HG03108 (cell line): ENCODE measurements at regions not wholly inside any gene's neighbourhood (a gene's known extent, or its start where the extent isn't known, plus 50 kb on each side); places are given as distances from the start of the nearest gene placed in this dataset.

Source experiments
- ATAC-seq: cut with Tn5 transposase; IDR thresholded peaks from one replicate; pipeline ENCODE4 v1.9.1; 2021; ENCODE audit warnings: moderate library complexity; ENCODE audit not compliant: unreplicated experiment

DNA sequence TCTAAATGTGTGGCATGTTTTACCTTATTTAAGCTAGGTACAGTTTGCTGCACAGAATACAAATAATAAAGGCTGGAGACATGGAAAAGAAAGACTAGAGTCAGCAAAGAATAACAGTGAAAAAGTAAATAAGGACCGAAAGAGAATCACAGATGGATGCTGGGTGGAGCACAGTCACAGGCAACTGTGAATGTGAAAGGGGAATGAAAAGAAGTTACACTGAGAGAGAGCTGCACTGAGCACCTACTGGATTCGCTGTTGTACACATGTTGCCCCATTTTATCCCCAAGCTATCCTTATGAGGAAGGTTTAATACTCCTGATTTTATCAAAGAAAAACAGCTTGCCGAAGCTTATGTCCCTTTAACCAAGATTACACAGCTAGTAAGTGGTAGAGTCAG is 165.4 kb upstream of the RGMB start:
- no peak for ATAC-seq

DNA sequence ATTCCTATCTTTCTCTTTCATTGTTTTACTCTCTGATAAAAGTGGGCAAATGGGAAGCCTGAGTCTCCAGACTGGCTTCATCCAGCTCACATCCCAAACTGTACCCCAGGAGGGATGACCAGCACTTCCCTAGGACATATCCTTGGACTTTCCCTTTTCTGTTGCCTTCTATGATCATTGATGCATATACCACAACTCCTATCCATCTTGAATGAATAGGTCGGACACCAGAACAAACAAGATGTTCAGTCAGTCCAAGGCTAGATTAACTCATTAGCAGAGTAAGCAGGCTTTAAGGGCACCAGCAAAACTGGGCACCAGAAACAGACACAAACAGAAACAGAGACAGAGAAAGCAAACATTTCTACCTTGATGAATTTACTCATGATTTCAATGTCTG is 159.1 kb upstream of the RGMB start:
- no peak for ATAC-seq

DNA sequence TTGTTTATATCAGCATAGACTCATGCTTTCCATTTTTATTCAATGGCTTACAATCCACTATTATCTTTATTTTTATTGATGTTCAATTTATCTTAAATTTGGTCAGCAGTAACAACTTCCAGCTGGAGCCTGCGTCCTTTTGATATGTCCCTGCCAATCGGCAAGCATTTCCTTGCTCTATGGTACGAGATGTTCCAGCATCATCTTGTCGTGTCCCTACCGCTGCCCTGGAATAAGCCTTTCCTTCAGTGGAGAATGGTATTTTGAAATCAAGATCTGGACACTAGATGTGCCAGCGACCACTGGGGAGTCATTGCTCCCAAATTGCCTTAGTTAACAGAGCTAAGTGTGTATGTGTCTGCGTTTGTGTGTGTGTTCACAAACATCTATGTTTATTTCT is 151.6 kb upstream of the RGMB start:
- no peak for ATAC-seq

DNA sequence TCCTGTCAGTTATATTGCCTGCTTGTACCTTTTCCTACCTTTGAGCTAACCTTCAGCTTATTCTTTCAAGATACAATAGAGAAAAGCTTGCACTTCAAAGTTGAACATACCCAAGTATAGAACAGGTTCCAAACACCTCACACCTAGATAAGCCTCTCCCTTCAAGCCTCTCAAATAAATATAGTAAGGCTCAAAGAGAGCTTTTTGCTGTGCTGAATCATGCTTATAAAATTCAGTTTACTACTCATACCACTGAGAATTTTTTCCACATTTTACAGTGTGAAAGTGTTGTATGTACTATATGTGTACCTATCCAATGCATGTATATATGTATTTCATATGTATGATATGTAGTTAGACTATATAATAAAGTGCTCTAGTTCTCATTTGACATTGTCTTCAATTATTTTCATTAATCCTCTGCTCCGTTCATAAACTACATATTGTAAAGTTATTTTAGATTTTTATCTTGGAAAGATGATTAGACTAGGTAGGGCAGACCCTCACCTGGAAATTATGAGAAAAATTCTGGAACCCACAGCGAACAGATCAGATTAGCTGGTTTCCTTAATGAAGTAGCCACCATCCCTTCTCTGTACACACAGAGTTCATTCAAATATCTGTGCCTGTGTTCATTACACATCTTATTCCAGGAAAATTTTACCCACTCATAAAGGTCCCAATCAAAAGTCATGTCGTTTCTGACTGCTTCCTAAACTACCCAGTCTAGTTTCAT is 149.2 kb upstream of the RGMB start:
- no peak for ATAC-seq

DNA sequence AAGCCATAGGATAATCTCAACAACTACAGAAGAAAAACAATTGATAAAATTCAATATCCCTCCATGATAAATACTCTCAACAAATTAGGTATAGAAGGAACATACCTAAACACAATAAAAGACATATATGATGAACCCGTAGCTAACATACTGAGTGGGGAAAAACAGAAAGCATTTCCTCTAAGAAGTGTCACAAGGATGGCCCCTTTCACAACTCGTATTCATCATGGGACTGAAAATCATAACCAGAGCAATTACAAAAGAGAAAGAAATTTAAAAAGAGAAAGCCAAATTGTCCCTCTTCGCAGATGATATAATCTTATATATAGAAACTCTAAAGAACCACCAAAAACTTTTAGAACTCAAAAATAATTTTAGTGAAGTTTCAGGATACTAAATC is 146.3 kb upstream of the RGMB start:
- ATAC-seq: no peak

DNA sequence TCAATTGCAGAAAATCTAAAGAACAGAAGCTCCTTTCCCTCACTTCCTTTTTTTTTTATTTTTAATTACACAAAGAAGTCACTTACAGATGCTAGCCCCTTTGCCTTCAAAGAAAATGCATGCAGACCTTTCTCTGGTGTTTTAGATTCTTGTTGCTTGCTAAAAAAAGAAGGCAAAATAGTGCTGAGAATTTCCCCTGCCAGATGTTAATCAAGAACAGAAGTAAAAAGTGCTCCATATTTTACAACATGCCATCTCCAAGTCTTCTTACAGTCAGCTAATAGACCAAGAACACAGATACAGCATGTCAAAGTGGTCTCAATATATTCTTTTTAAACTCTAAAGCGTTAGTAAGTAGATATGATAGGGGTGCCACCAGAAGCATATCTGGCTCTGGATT is 142.8 kb upstream of the RGMB start:
- ATAC-seq: no peak

DNA sequence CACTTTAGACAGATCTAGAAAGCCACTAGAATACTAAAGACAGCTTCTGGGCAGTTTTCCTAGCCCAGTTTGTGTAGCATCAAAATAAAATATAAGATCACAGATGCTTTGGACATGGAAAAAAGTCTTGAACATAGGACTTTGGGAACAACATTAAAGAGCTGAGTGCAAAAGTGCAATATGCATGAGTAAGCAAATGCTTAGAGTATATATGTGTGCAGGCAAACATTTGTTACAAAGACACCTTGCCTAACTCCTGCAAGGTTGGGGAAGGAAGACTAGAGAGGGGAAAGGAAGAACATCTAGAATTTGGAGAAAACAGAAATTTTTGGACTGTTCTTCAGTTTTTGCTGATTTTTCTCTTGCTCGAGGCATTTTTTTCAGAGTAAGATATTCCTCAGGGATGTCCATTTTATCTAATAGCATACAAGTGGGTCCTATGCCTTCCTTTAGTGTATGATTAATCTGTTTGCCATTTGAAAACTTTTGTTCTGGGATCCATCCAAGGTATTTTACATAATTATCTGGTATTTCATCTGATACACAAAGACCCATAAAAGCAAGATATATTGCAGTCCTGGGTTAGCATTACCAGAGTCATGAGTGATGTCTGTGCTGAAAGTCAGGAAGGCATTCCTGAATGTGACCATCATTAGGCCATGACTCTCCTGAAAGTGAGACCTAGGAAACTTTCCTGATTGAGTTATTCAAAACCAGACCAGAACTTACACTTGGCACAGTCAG is 142.0 kb upstream of the RGMB start:
- ATAC-seq: no peak

DNA sequence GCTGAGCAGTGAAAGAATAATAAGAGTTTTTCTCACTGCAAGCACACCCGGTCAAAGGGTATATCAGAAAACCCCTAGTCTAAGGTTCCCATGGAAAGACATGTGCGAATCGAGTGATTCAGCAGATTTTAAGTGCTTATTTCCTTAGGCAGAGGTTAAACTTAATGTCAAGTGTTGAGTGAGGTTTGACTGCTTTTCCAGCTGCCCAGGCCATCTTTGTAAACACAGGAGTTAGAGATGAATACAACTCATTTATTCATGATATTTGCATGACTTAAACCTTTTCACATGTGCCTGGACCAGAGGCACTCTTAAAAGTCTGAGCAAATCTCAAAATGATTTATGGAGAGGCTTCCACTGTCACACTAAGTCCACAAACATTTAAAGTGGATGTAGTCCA is 137.8 kb upstream of the RGMB start:
- no peak for ATAC-seq

DNA sequence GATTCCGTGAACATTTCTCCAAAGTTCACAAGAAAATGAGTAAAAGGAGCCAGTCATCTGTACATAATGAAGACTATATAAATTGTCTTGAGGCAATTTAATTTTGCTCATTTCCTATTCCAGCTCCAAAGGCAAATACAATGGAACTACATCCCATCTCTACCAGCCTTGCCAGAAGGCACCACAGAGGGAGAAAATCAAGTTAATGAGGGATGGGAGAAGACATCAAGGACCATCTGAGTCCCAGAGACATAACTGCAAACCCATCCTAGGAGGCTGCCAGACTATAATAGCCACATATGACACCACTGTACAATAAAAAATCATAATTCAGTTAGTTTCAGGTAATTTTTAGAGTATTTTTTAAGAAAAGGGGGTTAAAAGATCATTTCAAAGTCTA is 136.3 kb upstream of the RGMB start:
- ATAC-seq: no peak

DNA sequence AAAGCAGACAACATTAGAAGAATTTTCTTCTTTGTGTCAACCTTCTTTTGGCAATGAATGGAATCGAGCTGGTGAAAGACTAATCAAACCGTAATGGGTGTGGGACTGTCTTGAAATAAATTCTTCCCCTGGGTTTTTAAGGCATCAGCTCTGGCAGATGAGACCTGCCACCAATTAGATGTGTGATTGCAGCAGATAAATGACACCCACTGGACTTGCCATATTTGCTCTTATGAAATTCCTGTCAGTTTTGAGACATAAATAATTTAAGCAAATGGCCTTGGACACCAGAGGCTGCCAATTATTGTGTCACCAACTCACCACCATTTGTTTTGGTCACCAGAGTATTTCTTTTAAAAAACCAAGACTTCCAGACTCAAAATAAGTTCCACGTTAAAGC is 135.9 kb upstream of the RGMB start:
- ATAC-seq: no peak

DNA sequence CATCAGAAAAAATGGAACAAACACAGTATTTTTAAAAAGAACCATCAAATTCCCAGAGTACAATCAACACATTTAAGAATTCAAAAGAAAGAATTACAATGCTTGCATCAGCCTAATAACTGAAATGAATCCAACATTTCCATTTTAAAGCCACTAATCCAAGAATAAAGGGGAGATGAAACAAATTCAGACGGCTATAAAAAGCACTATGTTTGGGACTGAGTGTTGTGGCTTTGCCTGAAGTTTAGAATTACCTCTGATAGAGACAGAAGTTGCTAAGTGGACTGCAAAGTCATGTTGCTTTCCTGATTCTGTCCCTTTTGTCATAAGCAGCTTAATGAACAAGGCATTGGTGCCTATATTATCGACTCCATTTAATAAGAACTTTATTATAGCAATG is 135.4 kb upstream of the RGMB start:
- ATAC-seq: no peak

DNA sequence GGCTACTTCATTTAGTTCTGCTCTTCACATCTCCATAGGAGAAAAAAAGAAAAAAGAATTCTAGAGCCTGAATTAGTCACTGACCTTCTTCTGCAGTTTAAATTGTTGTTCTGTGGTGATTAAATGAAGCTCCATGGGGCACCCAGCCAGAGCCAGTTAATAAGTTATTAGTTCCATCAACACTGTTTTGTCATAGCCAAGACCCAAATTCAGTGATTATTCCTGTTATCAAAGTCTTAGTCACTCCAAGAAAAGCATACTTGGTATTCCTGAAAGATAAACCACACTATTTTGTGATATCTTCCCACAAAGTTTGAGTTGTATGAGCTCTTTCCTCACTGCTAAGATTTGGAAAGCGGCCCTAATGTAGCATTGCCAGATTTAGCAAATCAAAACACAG is 134.8 kb upstream of the RGMB start:
- no peak for ATAC-seq

DNA sequence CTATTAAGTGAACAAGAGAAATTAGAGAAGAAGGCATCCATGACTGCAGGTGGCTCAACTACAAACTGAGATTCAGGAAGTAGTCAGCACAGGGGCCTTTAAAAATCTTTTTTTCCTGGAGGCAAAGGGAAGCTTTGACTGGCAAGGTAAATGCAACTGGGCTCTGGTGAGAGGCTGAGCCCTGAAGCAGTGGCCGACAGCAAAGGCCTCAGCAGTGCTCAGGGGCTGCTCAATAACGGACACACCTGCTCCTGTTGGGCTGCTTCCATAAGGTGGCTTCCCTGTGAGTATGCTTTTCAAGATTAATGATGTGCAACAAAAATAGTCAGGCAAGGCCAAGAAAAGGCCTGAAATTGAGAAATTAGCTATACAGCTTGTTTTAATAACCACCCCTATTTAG is 134.2 kb upstream of the RGMB start:
- ATAC-seq: no peak

DNA sequence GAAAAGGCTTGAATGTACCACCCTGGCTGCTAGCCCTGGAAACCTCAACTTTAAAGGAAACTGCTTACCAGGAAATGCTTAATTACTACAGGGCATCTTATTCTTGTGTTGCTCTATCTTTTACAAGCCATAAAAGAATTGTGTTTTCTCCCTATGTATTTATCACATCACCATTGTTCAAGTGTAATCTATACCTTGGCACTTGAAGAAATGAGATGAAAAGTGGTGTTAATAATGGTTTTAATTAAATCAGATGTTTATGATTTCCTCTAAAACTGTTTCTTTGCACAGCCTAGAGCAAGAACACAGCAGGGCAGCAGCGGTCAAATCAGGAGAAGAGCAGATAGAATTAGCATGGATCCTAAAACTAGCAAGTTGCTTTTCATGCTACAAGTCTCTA is 131.8 kb upstream of the RGMB start:
- ATAC-seq: no peak

DNA sequence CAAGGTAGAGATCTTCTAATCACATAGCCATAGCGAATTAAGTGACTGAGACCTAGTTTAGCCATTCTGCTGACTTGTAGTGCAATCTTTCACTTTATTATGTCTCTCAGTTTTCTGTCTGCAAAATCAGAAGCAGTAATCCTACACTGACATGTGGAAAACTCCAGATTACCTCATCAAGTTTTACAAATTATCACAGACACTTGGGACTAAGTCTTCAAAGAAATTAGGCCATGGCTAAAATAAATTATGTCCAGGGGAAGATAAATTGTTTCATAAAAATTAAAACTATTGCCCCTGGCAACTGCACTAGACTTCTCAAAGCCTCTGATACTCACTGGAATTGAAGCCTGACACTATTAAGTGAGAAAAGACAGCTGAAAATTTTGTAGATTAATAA is 129.9 kb upstream of the RGMB start:
- no peak for ATAC-seq

DNA sequence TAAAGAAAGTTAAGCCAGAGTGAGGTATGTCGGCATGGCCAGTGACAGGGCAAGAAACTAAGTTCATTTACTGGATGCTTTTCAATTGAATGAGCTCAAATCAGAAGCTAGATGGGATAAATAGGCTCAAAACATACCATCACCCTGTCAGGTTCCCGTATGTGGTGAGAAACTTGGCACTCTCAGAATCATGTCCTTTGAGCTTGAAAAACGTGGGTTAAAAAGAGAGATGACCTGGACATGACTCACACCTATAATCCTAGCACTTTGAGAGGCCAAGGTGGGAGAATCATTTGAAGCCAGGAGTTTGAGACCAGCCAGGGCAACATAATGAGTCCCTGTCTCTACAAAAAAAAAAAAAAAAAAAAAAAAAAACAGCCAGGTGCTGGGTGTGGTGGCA is 121.7 kb upstream of the RGMB start:
- no peak for ATAC-seq

DNA sequence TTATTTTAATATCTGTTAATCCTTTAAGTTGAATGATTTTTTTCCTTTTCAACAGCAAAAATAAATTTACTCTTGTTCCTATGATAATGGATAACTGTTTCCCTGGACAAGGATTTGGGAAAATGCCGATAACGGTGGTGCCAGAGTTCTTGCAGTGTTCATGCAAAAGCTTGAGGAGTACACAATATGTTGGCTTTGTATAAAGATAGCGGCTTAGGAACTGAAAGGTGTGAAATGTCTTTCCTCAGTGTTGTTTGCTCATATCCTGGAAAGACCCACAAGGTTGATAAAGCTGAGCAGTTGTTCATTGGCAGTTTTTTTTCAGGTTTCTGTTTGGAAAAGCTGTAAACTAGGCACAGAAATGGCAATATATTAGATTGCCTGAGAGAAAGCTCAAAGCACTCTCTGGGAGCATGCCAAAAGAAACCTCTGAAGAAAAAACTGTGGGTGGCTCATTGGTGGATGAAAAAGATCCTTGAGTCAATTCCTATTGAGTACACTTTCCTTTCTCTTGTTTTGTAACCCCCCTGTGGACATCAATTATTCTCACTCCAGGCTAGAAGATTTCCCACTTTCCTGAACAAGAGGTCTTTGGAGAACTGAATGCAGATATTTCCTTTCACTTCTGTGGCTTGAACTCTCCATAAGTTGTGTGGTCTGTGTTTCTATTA is 117.2 kb upstream of the RGMB start:
- no peak for ATAC-seq

DNA sequence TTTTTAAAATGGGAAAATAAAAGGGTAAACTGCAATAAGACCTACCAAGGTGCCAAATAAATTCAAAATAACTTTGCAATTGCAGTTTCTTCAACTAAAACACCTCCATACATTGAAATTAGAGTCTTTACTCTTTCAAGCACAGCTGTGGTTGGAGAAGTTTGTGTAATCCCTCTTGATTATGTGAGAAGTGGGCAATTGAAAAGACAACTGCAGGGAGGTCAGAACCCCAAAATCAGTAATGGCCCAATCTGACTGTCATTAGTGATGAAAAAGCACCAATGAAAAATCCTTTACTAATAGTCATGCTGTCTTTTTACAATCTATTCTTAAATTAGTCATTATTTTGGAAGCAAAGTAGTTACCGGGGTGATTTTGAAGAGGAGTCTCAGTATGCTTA is 116.7 kb upstream of the RGMB start:
- no peak for ATAC-seq

DNA sequence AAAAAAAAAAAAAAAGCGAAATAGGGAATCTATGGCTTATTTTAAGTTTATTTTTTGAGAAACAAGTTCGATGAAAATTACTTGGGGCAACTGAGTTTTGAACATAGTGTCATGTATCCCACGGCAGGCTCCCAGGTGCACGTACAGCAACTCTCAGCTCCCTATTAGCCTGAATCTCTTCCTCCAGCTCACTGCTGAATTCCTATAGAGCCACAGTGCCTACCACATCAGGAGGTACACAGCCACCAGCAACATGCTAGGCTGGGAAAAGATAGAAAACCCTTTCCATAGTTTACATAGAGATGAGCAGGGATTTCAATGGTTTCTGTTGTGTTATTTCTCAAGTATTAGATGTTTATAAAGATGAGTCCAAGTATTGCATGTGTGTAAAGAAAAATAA is 115.9 kb upstream of the RGMB start:
- ATAC-seq: no peak

DNA sequence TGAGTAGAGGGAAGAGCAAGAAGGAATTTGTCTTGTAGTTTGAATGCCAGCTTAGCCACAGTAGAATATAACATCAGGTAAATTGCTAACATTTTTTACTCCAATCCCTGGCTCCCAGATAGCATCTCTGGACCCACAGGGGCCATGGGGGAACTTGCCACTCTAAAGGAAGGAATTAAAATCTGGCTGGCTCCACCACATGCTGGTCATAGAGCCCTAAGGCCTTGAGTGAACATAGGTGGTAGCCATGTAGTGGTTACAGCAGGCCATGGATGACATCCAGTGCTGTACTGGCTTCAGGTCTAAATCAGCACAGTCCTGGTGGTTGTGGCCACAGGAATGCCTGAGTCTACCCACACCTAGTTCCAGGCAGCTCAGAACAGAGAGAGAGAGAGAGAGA is 109.9 kb upstream of the RGMB start:
- ATAC-seq: no peak

DNA sequence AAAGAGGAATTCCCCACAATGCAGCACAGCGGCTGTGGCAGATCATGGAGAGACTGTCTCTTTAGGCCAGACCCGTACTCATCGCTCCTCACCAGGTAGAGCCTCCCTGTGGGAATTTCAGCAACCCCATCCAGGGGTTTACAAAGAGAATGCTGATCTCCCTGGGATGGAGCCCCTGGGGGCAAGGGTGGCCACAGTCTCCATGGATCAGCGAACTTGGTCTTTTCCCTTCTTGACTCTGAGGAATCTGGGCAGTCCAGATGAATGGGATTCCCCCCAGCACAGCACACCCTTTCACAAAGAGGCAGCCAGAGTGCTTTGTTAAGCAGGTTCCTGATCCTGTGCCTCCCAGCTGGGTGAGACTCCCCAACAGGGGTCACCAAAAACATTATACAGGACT is 108.7 kb upstream of the RGMB start:
- ATAC-seq: no peak

DNA sequence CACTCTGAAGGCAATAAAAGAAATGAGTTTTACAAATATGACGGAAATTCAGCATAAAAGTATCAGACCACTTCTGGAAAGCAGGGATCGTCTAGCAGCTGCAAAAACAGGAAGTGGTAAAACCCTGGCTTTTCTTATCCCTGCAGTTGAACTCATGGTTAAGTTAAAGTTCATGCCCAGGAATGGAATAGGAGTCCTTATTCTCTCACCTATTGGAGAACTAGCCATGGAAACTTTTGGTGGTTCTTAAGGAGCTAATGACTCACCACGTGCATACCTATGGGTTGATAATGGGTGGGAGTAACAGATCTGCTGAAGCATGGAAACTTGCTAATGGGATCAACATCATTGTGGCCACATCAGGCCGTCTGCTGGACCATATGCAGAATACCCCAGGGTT is 93.5 kb upstream of the RGMB start:
- no peak for ATAC-seq
